Kasumi-1 (cell line): ENCODE measurements at regions not wholly inside any gene's neighbourhood (a gene's known extent, or its start where the extent isn't known, plus 50 kb on each side); places are given as distances from the start of the nearest gene placed in this dataset.

Experiments used
- DNase-seq, 2 experiments: peaks; one replicate each; lab custom pipeline; 2025; lab: John Stamatoyannopoulos, UW

- no peak for DNase-seq
Measured at GRCh38 chr4:137739391-137739790, 207.1 kb upstream of the PCDH18 start.

GRCh38 chr4:137738375-137738990, 206.2 kb upstream of the PCDH18 start:
- no peak for DNase-seq

- DNase-seq: no peak
Measured at GRCh38 chr4:137735561-137736104, 203.3 kb upstream of the PCDH18 start.

GRCh38 chr4:137733174-137734141, 201.2 kb upstream of the PCDH18 start:
- peak; percentile 46 to 69 for DNase-seq

GRCh38 chr4:137722910-137723309, 190.6 kb upstream of the PCDH18 start:
- DNase-seq: no peak

DNA sequence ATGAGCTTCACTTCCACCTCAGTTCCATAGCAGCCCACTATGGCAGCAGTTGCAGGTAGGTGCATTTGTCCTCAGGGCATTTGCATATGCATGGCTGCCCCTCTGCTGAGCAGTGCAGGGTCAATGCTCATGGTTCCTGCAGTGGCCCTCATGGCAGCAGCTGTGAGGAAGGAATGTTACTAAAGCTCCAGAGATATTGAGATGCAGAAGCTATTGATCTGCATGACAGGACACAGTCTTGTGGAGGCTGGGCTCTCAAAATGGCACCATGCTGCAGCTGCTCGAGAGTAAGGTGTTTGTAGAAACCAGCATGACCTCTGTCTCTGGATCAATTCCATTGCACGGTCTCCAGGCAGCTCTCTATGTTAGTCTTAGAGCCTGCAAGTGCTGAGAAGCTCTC, 179.2 kb upstream of the PCDH18 start:
- no peak for DNase-seq

DNA sequence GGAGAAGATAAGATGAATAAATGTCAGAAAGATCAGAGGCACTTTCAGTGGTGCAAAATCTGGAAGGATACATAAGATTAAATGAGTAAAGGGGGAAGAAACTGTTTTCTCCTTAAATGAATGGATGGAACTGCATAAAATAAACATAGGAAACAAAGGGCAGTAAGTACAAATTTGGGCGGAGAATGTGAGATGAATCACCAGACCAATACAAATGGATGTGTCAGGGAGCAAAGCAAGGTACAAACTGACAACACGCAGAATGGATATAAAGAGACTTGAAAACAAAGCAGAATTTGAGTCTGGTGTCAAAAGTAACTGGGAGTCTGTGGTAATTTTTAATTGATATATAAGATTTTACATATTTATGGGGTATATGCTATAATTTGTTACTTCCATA, 175.3 kb upstream of the PCDH18 start:
- DNase-seq: no peak

DNA sequence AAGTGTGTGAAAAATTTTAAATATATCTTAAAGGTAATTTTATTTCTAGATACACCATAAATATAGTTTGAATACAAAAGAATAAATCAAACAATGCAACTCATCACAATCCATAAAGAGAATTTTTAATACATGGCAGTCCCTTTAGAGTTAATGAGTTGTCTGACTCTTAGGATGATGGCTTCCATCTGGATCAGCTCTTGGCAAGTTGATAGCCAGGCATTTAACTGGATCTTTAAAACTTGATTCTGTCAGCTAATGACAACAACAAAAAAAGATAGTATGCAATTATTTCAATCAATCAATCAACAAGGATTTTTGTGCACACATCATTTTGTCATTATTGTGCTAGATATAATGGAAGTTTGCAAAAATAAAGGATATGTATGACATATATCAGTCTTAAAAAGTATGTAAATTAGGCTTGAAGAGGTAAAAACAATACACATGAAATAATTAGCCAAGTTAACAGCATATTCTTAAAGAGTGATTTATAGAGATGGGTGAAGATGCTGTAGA, 174.9 kb upstream of the PCDH18 start:
- no peak for DNase-seq

GRCh38 chr4:137705171-137705783, 173.0 kb upstream of the PCDH18 start:
- DNase-seq: peak; percentile 73 to 81

DNA sequence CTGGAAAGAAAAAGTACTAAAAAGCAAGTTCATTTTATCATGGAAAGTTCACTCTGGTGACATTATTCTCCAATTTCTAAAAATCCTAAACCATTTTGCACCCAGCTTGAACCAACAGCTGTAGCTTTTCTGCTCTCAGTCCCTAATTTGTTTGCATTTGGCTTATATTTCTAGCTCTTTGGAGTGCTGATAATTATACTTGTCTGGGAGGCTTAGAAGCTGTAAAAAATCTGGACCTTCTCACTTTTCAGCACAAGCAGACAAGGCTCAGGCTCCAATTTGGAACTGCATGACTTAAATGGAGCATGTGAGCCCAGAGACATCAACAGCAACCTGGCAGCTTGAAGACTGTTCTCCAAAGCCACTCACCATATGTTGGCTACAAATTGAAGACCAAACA, 170.9 kb upstream of the PCDH18 start:
- no peak for DNase-seq

- no peak for DNase-seq
Measured at GRCh38 chr4:137702512-137702911, 170.2 kb upstream of the PCDH18 start.

GRCh38 chr4:137701401-137701800, 169.1 kb upstream of the PCDH18 start:
- no peak for DNase-seq

DNA sequence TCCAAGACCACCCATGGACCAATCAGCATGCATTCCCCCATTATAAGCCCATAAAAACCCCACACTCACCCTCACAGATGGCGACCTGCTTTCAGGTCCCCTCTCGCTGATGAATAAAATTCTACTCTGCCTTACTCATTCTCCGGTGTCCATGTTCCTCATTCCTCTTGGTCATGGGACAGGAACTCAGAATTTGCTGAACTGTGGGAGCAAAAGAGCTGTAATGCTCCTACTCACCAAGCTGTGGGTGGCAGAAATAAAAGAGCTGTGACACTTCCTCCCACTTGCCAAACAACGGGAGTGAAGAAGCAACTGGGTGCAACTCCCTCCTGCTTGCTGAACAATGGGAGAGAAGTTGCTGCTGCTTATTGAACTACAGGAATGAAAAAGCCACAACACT, 168.5 kb upstream of the PCDH18 start:
- no peak for DNase-seq

- no peak for DNase-seq
Measured at GRCh38 chr4:137700072-137700471, 167.8 kb upstream of the PCDH18 start.

GRCh38 chr4:137694138-137694537, 161.8 kb upstream of the PCDH18 start:
- DNase-seq: no peak

GRCh38 chr4:137693641-137694040, 161.3 kb upstream of the PCDH18 start:
- DNase-seq: no peak

DNA sequence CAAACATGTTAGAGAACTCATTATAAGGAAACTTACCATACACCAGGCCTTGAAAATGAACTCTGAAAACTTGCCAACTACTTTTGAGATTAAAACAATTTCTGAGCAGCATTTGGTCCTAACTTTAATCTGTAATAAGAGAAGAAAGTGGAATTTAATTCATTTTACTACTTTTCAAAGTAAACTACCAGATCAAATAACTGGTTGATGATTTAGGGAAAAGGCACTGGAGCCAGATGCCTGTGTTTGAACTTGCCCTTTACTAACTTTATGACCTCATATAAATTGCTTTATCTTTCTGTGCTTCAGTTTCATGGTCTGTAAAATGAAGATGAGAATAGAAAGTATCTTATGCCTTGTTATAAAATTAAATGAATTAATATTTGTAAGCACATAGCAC, 159.9 kb upstream of the PCDH18 start:
- DNase-seq: no peak

DNA sequence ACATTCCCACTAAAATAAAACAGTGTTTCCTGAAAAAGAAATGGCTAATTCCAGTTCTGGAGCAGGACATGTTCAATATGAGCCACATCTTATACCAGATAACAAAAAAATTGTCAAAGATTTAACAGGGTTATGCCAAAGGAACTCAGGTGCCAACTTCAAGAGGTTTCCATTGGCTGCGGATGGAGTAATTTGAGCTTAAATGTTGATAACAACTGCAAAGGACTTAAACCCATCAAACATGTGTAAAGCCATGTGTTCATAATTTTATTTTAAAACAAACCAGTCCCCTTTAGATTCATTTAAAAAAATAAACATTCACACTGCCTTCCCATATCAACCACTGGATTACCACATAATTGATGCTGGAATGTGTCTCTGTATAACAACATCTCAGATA, 156.4 kb upstream of the PCDH18 start:
- no peak for DNase-seq

- DNase-seq: no peak
Measured at GRCh38 chr4:137685357-137685756, 153.1 kb upstream of the PCDH18 start.

DNA sequence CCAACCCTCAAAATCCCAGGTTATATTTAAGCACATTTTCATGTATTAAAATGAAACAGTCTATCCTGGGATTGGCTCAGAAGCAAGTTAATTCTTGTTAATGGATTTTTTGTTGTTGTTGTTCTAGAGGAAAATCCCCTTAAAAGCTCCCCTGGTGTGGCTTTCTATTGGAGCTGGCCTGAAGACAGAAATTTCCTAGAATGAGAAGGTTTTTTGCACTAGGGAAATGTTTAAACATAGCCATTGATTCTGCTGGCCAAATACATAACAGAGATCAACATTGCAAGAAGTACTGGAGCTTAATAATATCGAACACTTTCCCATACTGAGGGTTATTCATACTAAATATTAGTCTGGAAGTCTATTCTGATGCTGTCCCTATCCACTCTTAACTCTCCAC, 148.8 kb upstream of the PCDH18 start:
- DNase-seq: no peak

- peak; percentile 52 to 70 for DNase-seq
Measured at GRCh38 chr4:137678796-137679195, 146.5 kb upstream of the PCDH18 start.

GRCh38 chr4:137677863-137678262, 145.6 kb upstream of the PCDH18 start:
- DNase-seq: no peak
